ENCODE measurements at regions not wholly inside any gene's neighbourhood (a gene's known extent, or its start where the extent isn't known, plus 50 kb on each side); places are given as distances from the start of the nearest gene placed in this dataset.

- no peak for TF ChIP-seq CTCF (conservative IDR thresholded peaks at IDR 0.05; ENCODE audit: low read length)
- no peak for TF ChIP-seq EZH2phosphoT487 (IDR thresholded peaks at IDR 0.05; ENCODE audit: borderline replicate concordance)
Measured at GRCh38 chr11:69985641-69986439, 92.3 kb upstream of the ANO1 start.
